GM12875 (cell line): ENCODE measurements at regions not wholly inside any gene's neighbourhood (a gene's known extent, or its start where the extent isn't known, plus 50 kb on each side); places are given as distances from the start of the nearest gene placed in this dataset.
"Not testable (repeated sequence)": the region's sequence is repeated elsewhere in the genome, so short reads cannot be mapped to it uniquely, and the experiment has no call there.

Experiments used
- H3K4me3 ChIP-seq: one replicate; pipeline ENCODE4 v1.5.1; 2011; ENCODE audit warnings: low read depth, low read length, control low read depth
- CTCF ChIP-seq: IDR thresholded peaks from 2 replicates; pipeline ENCODE4 v1.5.1; 2011; ENCODE audit warnings: low read depth, mild to moderate bottlenecking, control low read depth, inconsistent platforms, low read length, moderate library complexity, borderline replicate concordance; ENCODE audit not compliant: insufficient read depth

- no peak for TF ChIP-seq CTCF
- H3K4me3 ChIP-seq, result no peak overlapping the region
Measured at GRCh38 chr12:68483592-68484383, 126.9 kb upstream of the RAP1B start.

- H3K4me3 ChIP-seq, result not testable (repeated sequence)
Measured at GRCh38 chr12:68484578-68484977, 126.1 kb upstream of the RAP1B start.

GRCh38 chr12:68486449-68486848 lies 124.2 kb upstream of the RAP1B start:
- H3K4me3 ChIP-seq, result not testable (repeated sequence)

GRCh38 chr12:68487721-68488309 lies 122.9 kb upstream of the RAP1B start:
- H3K4me3 ChIP-seq, result no peak overlapping the region
- TF ChIP-seq CTCF, result no peak

- no peak for TF ChIP-seq CTCF
- H3K4me3 ChIP-seq, result no peak overlapping the region
Measured at GRCh38 chr12:68489273-68489672, 121.4 kb upstream of the RAP1B start.

- TF ChIP-seq CTCF, result no peak
- H3K4me3 ChIP-seq, result no peak overlapping the region
Measured at GRCh38 chr12:68490476-68490875, 120.2 kb upstream of the RAP1B start.

GRCh38 chr12:68491204-68491960 lies 119.3 kb upstream of the RAP1B start:
- H3K4me3 ChIP-seq, result no peak overlapping the region
- no peak for TF ChIP-seq CTCF
